ENCODE measurements at regions not wholly inside any gene's neighbourhood (a gene's known extent, or its start where the extent isn't known, plus 50 kb on each side); places are given as distances from the start of the nearest gene placed in this dataset.

DNA sequence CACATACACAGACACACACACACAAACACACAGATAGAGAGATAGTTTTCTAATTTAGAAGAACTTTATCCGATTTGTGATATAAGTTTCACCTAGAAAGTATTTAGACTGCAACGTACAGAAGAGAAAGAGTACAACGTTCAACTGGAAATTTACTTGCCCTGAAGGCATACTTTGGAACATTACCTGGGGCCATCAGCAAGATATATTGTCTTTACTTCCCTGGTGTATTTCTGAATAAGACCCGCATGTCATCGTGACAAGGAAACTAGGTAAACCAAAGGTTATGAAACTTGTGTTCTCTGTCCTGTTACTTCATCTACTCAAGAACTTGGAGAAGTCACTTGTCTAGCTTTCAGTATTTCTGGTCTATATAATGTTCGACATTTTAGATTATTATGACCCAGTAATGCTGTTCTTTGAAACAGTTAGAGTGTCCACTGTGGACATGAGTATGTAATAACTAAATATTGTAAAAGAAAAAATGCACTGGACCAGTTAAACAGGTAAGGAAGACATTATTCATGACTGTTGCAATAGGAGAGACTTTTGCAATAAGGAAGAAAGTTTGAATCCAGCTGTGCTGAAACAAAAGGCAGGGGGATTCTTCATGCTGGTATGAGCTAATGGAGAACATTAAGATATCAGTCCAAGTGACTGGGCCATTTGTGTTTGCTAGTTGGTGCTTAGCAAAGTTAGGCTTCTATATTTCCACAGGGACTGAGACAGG lies 1791.1 kb downstream of the MAT2B start:
- Histone ChIP-seq H3K36me3 (ENCODE audit: control insufficient read depth, low read depth, low read length) (no peaks in the 10 kb centered on the region), H3K27ac (ENCODE audit: low read length) (no peak overlapping the region), H3K9ac (ENCODE audit: low read length) (no peak overlapping the region), H3K4me3 (ENCODE audit: low read length) (no peak overlapping the region), H3K27me3 (ENCODE audit: control insufficient read depth, insufficient read depth, low read length) (no peaks in the 10 kb centered on the region), H3K4me1 (ENCODE audit: control insufficient read depth, low read depth, low read length) (no peaks in the 10 kb centered on the region), H3K9me3 (ENCODE audit: control insufficient read depth, low read depth, low read length) (no peaks in the 10 kb centered on the region)

DNA sequence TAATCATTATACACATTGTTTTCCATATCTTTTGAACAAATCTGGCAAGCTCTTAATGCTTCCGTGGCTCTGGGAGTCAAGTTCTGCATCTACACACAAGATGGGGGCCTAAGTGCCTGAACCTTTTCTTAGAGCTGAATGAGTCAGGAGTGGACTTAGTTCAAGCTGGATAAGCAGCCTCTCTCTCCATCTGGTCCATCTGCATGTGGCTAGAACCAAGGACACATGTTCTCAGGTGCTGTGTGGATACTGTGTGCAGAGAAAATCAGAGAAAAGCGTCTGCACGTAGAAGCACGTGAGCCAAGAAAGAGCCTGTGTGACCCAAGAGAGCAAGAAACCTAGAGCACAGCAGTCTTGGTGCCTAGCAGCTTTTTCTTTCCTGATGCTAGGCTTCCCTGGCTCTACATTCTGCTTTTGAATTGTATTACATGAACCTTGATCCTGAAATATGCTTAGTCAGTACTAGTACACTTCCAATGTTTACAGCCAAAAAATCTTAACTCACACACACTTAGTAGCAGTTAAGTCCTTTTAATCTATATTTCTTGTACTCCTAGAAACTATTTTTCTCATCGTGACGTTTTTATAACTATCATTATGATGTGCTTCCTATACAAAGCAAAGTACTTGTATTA lies 1798.9 kb downstream of the MAT2B start:
- Histone ChIP-seq H3K9me3 (ENCODE audit: control insufficient read depth, low read depth, low read length) (no peaks in the 10 kb centered on the region), H3K9ac (ENCODE audit: low read length) (no peak overlapping the region), H3K36me3 (ENCODE audit: control insufficient read depth, low read depth, low read length) (no peaks in the 10 kb centered on the region), H3K27ac (ENCODE audit: low read length) (no peak overlapping the region), H3K4me3 (ENCODE audit: low read length) (no peak overlapping the region), H3K27me3 (ENCODE audit: control insufficient read depth, insufficient read depth, low read length) (no peaks in the 10 kb centered on the region), H3K4me1 (ENCODE audit: control insufficient read depth, low read depth, low read length) (no peaks in the 10 kb centered on the region)

DNA sequence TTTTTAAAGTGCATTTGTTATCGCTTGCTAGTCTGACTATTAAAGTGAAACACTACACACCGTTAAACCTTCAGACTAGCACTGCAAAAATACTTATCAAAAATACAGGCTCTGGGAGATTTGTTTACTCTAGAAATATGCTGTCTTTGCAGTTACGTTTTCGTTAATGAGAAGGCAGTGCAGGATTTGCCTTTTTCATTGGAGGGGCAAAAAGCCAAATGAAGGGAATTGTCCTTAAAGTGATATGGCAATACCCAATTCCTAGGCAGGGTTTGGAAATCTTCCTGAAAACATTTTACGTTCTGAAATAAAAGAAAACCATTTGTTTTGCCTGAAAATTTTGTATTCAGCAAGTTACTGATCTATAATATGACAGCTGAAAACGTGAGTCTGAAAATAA lies 1800.2 kb downstream of the MAT2B start:
- Histone ChIP-seq H3K27me3 (ENCODE audit: control insufficient read depth, insufficient read depth, low read length) (no peaks in the 10 kb centered on the region), H3K36me3 (ENCODE audit: control insufficient read depth, low read depth, low read length) (no peaks in the 10 kb centered on the region), H3K4me3 (ENCODE audit: low read length) (no peak overlapping the region), H3K9me3 (ENCODE audit: control insufficient read depth, low read depth, low read length) (no peaks in the 10 kb centered on the region), H3K4me1 (ENCODE audit: control insufficient read depth, low read depth, low read length) (no peaks in the 10 kb centered on the region), H3K27ac (ENCODE audit: low read length) (no peak overlapping the region), H3K9ac (ENCODE audit: low read length) (no peak overlapping the region)

DNA sequence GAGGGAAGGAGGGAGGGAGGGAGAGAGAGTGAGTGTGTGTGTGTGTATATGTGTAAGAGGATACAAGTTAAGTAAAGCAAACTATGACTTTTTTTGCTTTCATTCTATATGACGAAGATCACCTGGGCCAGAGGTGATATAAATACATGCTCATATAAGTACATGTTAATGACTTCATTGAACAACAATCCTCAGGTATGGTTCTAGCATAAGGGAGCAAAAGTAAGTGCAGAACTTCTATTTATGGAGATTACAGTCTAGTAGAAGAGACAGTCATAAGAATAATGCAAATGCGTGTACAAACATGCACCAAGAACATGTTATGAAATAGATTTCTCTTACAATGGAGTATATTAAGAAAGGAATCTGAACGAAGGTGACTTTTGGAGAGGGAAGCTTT lies 1804.0 kb downstream of the MAT2B start:
- no peak overlapping the region for H3K27ac ChIP-seq (ENCODE audit: low read length)
- H3K4me3 ChIP-seq (ENCODE audit: low read length), result no peak overlapping the region
- no peaks in the 10 kb centered on the region for H3K27me3 ChIP-seq (ENCODE audit: control insufficient read depth, insufficient read depth, low read length)
- H3K4me1 ChIP-seq (ENCODE audit: control insufficient read depth, low read depth, low read length), result no peaks in the 10 kb centered on the region
- no peaks in the 10 kb centered on the region for H3K9me3 ChIP-seq (ENCODE audit: control insufficient read depth, low read depth, low read length)
- H3K36me3 ChIP-seq (ENCODE audit: control insufficient read depth, low read depth, low read length), result no peaks in the 10 kb centered on the region
- no peak overlapping the region for H3K9ac ChIP-seq (ENCODE audit: low read length)

DNA sequence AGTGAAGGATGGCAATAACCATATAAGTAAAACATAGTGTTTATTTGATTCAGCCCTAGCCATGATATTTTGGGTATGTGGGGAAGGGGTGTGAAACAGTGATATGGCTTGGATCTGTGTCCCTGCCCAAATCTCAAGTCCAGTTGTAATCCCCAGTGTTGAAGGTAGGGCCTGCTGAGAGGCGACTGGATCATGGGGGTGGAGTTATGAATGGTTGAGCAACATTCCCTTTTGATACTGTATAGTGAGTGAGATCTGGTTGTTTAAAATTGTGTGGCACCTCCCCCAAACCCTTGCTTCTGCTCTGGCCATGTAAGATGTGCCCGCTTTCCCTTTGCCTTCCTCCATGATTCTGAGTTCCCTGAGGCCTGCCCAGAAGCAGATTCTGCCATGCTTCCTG lies 1804.6 kb downstream of the MAT2B start:
- Histone ChIP-seq H3K9me3 (ENCODE audit: control insufficient read depth, low read depth, low read length) (no peaks in the 10 kb centered on the region), H3K27me3 (ENCODE audit: control insufficient read depth, insufficient read depth, low read length) (no peaks in the 10 kb centered on the region), H3K27ac (ENCODE audit: low read length) (no peak overlapping the region)

DNA sequence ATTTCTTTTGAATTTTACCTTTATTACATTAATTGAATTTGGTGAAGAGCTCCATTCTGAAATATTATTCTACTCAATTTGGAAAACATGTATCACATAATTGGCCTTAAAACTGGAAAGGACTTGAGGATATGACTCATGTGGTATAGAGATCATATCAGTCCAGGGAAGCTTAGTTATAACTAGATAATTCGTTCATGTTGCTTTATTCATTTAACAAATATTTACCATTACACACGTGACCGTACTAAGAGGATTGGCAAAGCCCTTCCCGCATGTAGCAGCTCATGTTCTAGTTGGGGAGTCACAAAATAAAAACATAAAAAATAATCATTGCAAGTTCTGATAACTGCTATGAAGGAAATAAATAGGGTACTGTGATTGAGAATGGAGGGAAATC lies 1816.5 kb downstream of the MAT2B start:
- Histone ChIP-seq H3K9me3 (ENCODE audit: control insufficient read depth, low read depth, low read length) (peaks cover 15% of the 10 kb centered on the region), H3K9ac (ENCODE audit: low read length) (no peak overlapping the region), H3K4me1 (ENCODE audit: control insufficient read depth, low read depth, low read length) (no peaks in the 10 kb centered on the region), H3K4me3 (ENCODE audit: low read length) (no peak overlapping the region), H3K36me3 (ENCODE audit: control insufficient read depth, low read depth, low read length) (no peaks in the 10 kb centered on the region), H3K27ac (ENCODE audit: low read length) (no peak overlapping the region), H3K27me3 (ENCODE audit: control insufficient read depth, insufficient read depth, low read length) (no peaks in the 10 kb centered on the region)

More for the DNA sequence above, 1804.6 kb downstream of the MAT2B start:
- no peak overlapping the region for H3K4me3 ChIP-seq (ENCODE audit: low read length)
- H3K4me1 ChIP-seq (ENCODE audit: control insufficient read depth, low read depth, low read length), result no peaks in the 10 kb centered on the region
- H3K36me3 ChIP-seq (ENCODE audit: control insufficient read depth, low read depth, low read length), result no peaks in the 10 kb centered on the region
- no peak overlapping the region for H3K9ac ChIP-seq (ENCODE audit: low read length)

DNA sequence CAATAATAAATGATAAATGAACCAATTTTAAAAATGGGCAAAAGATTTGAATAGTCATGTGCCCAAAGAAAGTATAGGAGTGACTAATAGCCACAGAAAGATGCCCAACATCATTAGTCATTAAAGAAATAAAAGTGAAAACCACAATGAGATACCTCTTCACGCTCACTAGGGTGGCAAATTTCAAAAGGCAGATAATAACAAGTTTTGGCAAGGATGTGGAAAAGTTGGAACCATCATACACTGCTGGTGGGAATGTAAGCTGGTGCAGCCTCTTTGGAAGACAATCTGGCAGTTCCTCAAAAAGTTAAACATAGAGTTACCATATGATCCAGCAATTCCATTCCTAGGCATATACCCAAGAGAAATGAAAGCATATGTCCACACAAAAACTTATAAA lies 1819.8 kb downstream of the MAT2B start:
- H3K4me1 ChIP-seq (ENCODE audit: control insufficient read depth, low read depth, low read length), result peaks cover 4% of the 10 kb centered on the region
- no peaks in the 10 kb centered on the region for H3K36me3 ChIP-seq (ENCODE audit: control insufficient read depth, low read depth, low read length)
- H3K27me3 ChIP-seq (ENCODE audit: control insufficient read depth, insufficient read depth, low read length), result no peaks in the 10 kb centered on the region
- no peak overlapping the region for H3K4me3 ChIP-seq (ENCODE audit: low read length)
- H3K27ac ChIP-seq (ENCODE audit: low read length), result no peak overlapping the region
- H3K9me3 ChIP-seq (ENCODE audit: control insufficient read depth, low read depth, low read length), result no peaks in the 10 kb centered on the region
- H3K9ac ChIP-seq (ENCODE audit: low read length), result no peak overlapping the region

DNA sequence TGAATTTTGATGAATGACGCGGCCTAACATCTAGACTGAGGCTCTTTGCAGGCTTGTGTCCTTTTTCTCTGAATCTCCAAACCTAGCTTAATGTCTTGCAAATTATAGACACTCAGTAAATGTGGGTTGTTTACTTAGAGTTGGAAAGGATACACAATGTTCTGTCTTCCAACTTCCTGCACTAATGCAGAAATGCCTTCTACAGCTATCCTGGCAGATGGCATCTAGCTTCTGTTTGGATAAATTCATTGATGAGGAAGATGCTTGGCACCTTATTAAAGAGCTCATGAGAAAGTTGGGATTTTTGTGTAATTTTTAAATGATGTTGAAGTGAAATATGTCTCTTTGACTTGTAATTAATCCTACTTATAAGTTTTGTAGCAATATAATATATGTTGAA lies 1822.2 kb downstream of the MAT2B start:
- H3K9ac ChIP-seq (ENCODE audit: low read length), result no peak overlapping the region
- peaks cover 4% of the 10 kb centered on the region for H3K4me1 ChIP-seq (ENCODE audit: control insufficient read depth, low read depth, low read length)
- no peaks in the 10 kb centered on the region for H3K27me3 ChIP-seq (ENCODE audit: control insufficient read depth, insufficient read depth, low read length)
- no peak overlapping the region for H3K4me3 ChIP-seq (ENCODE audit: low read length)
- H3K9me3 ChIP-seq (ENCODE audit: control insufficient read depth, low read depth, low read length), result no peaks in the 10 kb centered on the region
- H3K27ac ChIP-seq (ENCODE audit: low read length), result no peak overlapping the region
- no peaks in the 10 kb centered on the region for H3K36me3 ChIP-seq (ENCODE audit: control insufficient read depth, low read depth, low read length)

DNA sequence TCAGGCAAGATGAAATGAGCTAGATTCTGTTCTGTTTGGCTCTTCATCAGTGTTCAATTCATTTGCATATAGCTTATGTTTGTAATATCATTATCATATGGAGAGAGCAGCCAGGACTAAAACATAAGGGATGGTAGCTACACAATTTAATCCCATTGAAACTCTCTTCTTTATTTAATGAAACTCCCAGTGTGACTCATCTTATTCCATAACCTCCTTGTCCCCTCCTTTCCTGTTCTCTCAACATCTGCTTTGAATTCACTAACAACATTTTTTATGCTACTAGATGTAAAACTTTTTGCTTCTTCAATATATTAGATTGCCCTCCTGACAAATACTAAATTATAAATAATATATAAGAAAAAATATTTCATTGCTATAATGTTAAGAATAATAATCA lies 1823.4 kb downstream of the MAT2B start:
- Histone ChIP-seq H3K4me3 (ENCODE audit: low read length) (no peak overlapping the region), H3K9me3 (ENCODE audit: control insufficient read depth, low read depth, low read length) (no peaks in the 10 kb centered on the region), H3K27me3 (ENCODE audit: control insufficient read depth, insufficient read depth, low read length) (no peaks in the 10 kb centered on the region), H3K36me3 (ENCODE audit: control insufficient read depth, low read depth, low read length) (no peaks in the 10 kb centered on the region), H3K27ac (ENCODE audit: low read length) (no peak overlapping the region), H3K4me1 (ENCODE audit: control insufficient read depth, low read depth, low read length) (peaks cover 4% of the 10 kb centered on the region), H3K9ac (ENCODE audit: low read length) (no peak overlapping the region)

DNA sequence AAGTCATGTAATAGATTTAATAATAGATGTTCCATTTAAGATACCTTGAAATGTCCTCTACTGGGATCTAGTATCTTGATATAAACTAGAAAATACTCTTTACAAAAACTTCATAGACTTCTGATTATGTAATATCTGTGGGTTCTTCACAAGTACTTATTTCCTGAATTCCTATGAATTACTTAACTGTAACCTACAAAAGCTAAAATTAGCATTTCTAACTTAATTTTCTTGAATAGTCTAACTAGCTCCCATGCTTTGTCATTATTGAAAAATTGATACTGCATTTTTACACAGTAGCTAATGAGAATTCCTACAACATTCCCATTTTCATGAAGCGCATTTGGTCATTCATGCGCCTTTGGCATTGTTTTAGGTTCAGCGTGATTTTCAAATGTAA lies 1828.2 kb downstream of the MAT2B start:
- Histone ChIP-seq H3K4me1 (ENCODE audit: control insufficient read depth, low read depth, low read length) (peaks cover under 1% of the 10 kb centered on the region), H3K9ac (ENCODE audit: low read length) (no peak overlapping the region), H3K36me3 (ENCODE audit: control insufficient read depth, low read depth, low read length) (no peaks in the 10 kb centered on the region), H3K27me3 (ENCODE audit: control insufficient read depth, insufficient read depth, low read length) (no peaks in the 10 kb centered on the region), H3K9me3 (ENCODE audit: control insufficient read depth, low read depth, low read length) (no peaks in the 10 kb centered on the region), H3K27ac (ENCODE audit: low read length) (no peak overlapping the region), H3K4me3 (ENCODE audit: low read length) (no peak overlapping the region)

DNA sequence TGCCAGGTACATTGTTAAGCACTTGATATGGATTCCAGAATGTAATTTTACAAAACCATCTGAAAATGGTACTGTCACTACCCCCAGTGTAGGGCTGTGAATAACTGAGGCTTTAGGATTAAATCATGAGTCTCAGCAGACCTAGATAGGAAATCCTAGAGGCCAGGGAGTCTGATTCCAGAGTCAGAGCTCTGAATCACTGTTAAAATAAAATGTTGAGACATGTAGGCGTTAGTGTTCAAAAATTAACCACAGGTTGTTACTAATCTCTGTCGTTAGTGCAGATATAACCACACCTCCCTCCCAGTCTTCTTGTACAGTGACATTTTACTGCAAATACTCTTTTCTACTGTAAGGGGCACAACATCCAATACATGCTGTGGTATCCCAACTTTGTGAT lies 1828.8 kb downstream of the MAT2B start:
- Histone ChIP-seq H3K9ac (ENCODE audit: low read length) (no peak overlapping the region), H3K4me1 (ENCODE audit: control insufficient read depth, low read depth, low read length) (no peaks in the 10 kb centered on the region), H3K27ac (ENCODE audit: low read length) (no peak overlapping the region), H3K36me3 (ENCODE audit: control insufficient read depth, low read depth, low read length) (no peaks in the 10 kb centered on the region), H3K27me3 (ENCODE audit: control insufficient read depth, insufficient read depth, low read length) (no peaks in the 10 kb centered on the region), H3K9me3 (ENCODE audit: control insufficient read depth, low read depth, low read length) (no peaks in the 10 kb centered on the region), H3K4me3 (ENCODE audit: low read length) (no peak overlapping the region)

DNA sequence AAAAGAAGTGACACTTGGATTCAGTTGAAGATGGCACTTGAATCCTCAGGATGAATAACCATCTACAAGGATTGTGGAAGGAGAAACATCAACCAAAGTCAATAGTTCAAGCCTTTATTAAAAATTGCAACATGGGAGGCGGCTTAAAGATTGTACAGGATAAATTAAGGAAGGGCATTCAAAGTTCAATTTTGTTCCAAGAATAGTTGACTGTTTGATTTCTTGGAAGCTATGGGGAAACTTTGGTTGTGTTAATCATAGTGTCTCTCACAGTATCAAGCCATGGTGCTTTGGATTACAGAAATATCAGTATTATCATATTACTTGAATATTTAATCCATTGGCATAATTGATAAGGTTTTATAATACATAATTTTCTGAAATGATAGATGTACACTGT lies 1844.3 kb downstream of the MAT2B start:
- H3K4me3 ChIP-seq (ENCODE audit: low read length), result no peak overlapping the region
- H3K36me3 ChIP-seq (ENCODE audit: control insufficient read depth, low read depth, low read length), result no peaks in the 10 kb centered on the region
- no peak overlapping the region for H3K9ac ChIP-seq (ENCODE audit: low read length)
- peaks cover 5% of the 10 kb centered on the region for H3K4me1 ChIP-seq (ENCODE audit: control insufficient read depth, low read depth, low read length)
- H3K27ac ChIP-seq (ENCODE audit: low read length), result no peak overlapping the region
- no peaks in the 10 kb centered on the region for H3K27me3 ChIP-seq (ENCODE audit: control insufficient read depth, insufficient read depth, low read length)
- no peaks in the 10 kb centered on the region for H3K9me3 ChIP-seq (ENCODE audit: control insufficient read depth, low read depth, low read length)
